Activated CD4-positive, alpha-beta T cell treated with anti-CD3 and anti-CD28 coated beads, Interleukin-2, amount 10 ng/mL, durations not matched to agents 24 days and 14 days (primary cell): ENCODE measurements at regions not wholly inside any gene's neighbourhood (a gene's known extent, or its start where the extent isn't known, plus 50 kb on each side); places are given as distances from the start of the nearest gene placed in this dataset.

Experiments
- DNase-seq: peaks from one replicate; pipeline ENCODE4 v3.0.0; 2022
- H3K27ac Mint-ChIP-seq: one replicate; pipeline ENCODE4 v1.8.0; 2022; ENCODE audit warnings: mild to moderate bottlenecking, mixed read lengths
- H3K27me3 Mint-ChIP-seq: one replicate; pipeline ENCODE4 v1.8.0; 2022; ENCODE audit warnings: mixed read lengths
- H3K36me3 Mint-ChIP-seq: one replicate; pipeline ENCODE4 v1.8.0; 2022; ENCODE audit warnings: low read depth, mild to moderate bottlenecking, mixed read lengths
- H3K4me1 Mint-ChIP-seq: one replicate; pipeline ENCODE4 v1.8.0; 2021; ENCODE audit warnings: mixed read lengths
- H3K4me3 Mint-ChIP-seq: one replicate; pipeline ENCODE4 v1.8.0; 2022; ENCODE audit warnings: mild to moderate bottlenecking, moderate library complexity, mixed read lengths
- H3K9me3 Mint-ChIP-seq: one replicate; pipeline ENCODE4 v1.8.0; 2021; ENCODE audit warnings: mixed read lengths
- intact Hi-C: fragments of 100-400 bp; cut with micrococcal nuclease; formaldehyde crosslinking; loops from one replicate; pipeline ENCODE4 v1.15.1; 2023

GRCh38 chr10:28842321-28842720, 165.0 kb downstream of the BAMBI start:
- Mint-ChIP-seq H3K4me3 (no peak overlapping the region), H3K9me3 (no peaks in the 10 kb centered on the region), H3K27ac (no peak overlapping the region), H3K36me3 (no peaks in the 10 kb centered on the region), H3K27me3 (no peaks in the 10 kb centered on the region), H3K4me1 (no peaks in the 10 kb centered on the region)
- intact Hi-C loops: no loop called here
- no peak for DNase-seq

GRCh38 chr10:28845009-28845682, 167.8 kb downstream of the BAMBI start:
- H3K27ac Mint-ChIP-seq: no peak overlapping the region
- no peaks in the 10 kb centered on the region for H3K27me3 Mint-ChIP-seq
- H3K9me3 Mint-ChIP-seq: no peaks in the 10 kb centered on the region
- intact Hi-C loops: no loop called here
- no peaks in the 10 kb centered on the region for H3K36me3 Mint-ChIP-seq
- no peaks in the 10 kb centered on the region for H3K4me1 Mint-ChIP-seq
- H3K4me3 Mint-ChIP-seq: no peak overlapping the region
- DNase-seq: no peak

- H3K27me3 Mint-ChIP-seq: no peaks in the 10 kb centered on the region
- no peak for DNase-seq
- no peaks in the 10 kb centered on the region for H3K4me1 Mint-ChIP-seq
- intact Hi-C loops: no loop called here
- no peak overlapping the region for H3K27ac Mint-ChIP-seq
- no peaks in the 10 kb centered on the region for H3K36me3 Mint-ChIP-seq
- H3K4me3 Mint-ChIP-seq: no peak overlapping the region
- H3K9me3 Mint-ChIP-seq: no peaks in the 10 kb centered on the region
These were observed 172.0 kb downstream of the BAMBI start for GRCh38 chr10:28849309-28849708.

- Mint-ChIP-seq H3K27me3 (no peaks in the 10 kb centered on the region), H3K4me3 (no peak overlapping the region), H3K4me1 (no peaks in the 10 kb centered on the region), H3K36me3 (no peaks in the 10 kb centered on the region), H3K27ac (no peak overlapping the region), H3K9me3 (no peaks in the 10 kb centered on the region)
- no peak for DNase-seq
- intact Hi-C loops: no loop called here
These were observed 172.5 kb downstream of the BAMBI start for GRCh38 chr10:28849821-28850220.

GRCh38 chr10:28850784-28851183, 173.5 kb downstream of the BAMBI start:
- Mint-ChIP-seq H3K4me3 (no peak overlapping the region), H3K27me3 (no peaks in the 10 kb centered on the region), H3K36me3 (no peaks in the 10 kb centered on the region), H3K9me3 (no peaks in the 10 kb centered on the region), H3K27ac (no peak overlapping the region), H3K4me1 (no peaks in the 10 kb centered on the region)
- DNase-seq: no peak
- intact Hi-C loops: no loop called here

GRCh38 chr10:28853195-28853594, 175.9 kb downstream of the BAMBI start:
- Mint-ChIP-seq H3K27me3 (no peaks in the 10 kb centered on the region), H3K36me3 (no peaks in the 10 kb centered on the region), H3K4me1 (no peaks in the 10 kb centered on the region), H3K9me3 (no peaks in the 10 kb centered on the region), H3K27ac (no peak overlapping the region), H3K4me3 (no peak overlapping the region)
- intact Hi-C loops: no loop called here
- no peak for DNase-seq

GRCh38 chr10:28857164-28857563, 179.8 kb downstream of the BAMBI start:
- no peak for DNase-seq
- Mint-ChIP-seq H3K27ac (no peak overlapping the region), H3K9me3 (peaks cover 5% of the 10 kb centered on the region), H3K36me3 (no peaks in the 10 kb centered on the region), H3K4me1 (no peaks in the 10 kb centered on the region), H3K4me3 (no peak overlapping the region), H3K27me3 (no peaks in the 10 kb centered on the region)
- intact Hi-C loops: no loop called here

GRCh38 chr10:28858646-28859045, 181.3 kb downstream of the BAMBI start:
- H3K27ac Mint-ChIP-seq: no peak overlapping the region
- no peak for DNase-seq
- intact Hi-C loops: no loop called here
- H3K36me3 Mint-ChIP-seq: no peaks in the 10 kb centered on the region
- no peaks in the 10 kb centered on the region for H3K27me3 Mint-ChIP-seq
- H3K4me1 Mint-ChIP-seq: no peaks in the 10 kb centered on the region
- H3K4me3 Mint-ChIP-seq: no peak overlapping the region
- peaks cover 5% of the 10 kb centered on the region for H3K9me3 Mint-ChIP-seq

GRCh38 chr10:28859791-28860190, 182.5 kb downstream of the BAMBI start:
- no peak for DNase-seq
- intact Hi-C loops: no loop called here
- no peak overlapping the region for H3K27ac Mint-ChIP-seq
- H3K9me3 Mint-ChIP-seq: peaks cover 5% of the 10 kb centered on the region
- H3K27me3 Mint-ChIP-seq: no peaks in the 10 kb centered on the region
- H3K4me3 Mint-ChIP-seq: no peak overlapping the region
- no peaks in the 10 kb centered on the region for H3K4me1 Mint-ChIP-seq
- H3K36me3 Mint-ChIP-seq: no peaks in the 10 kb centered on the region

- intact Hi-C loops: no loop called here
- H3K4me3 Mint-ChIP-seq: no peak overlapping the region
- H3K27ac Mint-ChIP-seq: no peak overlapping the region
- H3K9me3 Mint-ChIP-seq: peaks cover 5% of the 10 kb centered on the region
- H3K4me1 Mint-ChIP-seq: no peaks in the 10 kb centered on the region
- no peak for DNase-seq
- H3K36me3 Mint-ChIP-seq: no peaks in the 10 kb centered on the region
- no peaks in the 10 kb centered on the region for H3K27me3 Mint-ChIP-seq
These were observed 184.9 kb downstream of the BAMBI start for GRCh38 chr10:28862219-28862618.

GRCh38 chr10:28869606-28870201, 192.4 kb downstream of the BAMBI start:
- H3K27ac Mint-ChIP-seq: no peak overlapping the region
- no peak for DNase-seq
- no peaks in the 10 kb centered on the region for H3K36me3 Mint-ChIP-seq
- H3K4me1 Mint-ChIP-seq: no peaks in the 10 kb centered on the region
- H3K4me3 Mint-ChIP-seq: no peak overlapping the region
- H3K9me3 Mint-ChIP-seq: no peaks in the 10 kb centered on the region
- no peaks in the 10 kb centered on the region for H3K27me3 Mint-ChIP-seq
- intact Hi-C loops: no loop called here

GRCh38 chr10:28871665-28872064, 194.3 kb downstream of the BAMBI start:
- H3K4me3 Mint-ChIP-seq: no peak overlapping the region
- no peak overlapping the region for H3K27ac Mint-ChIP-seq
- H3K36me3 Mint-ChIP-seq: no peaks in the 10 kb centered on the region
- DNase-seq: no peak
- H3K4me1 Mint-ChIP-seq: no peaks in the 10 kb centered on the region
- intact Hi-C loops: no loop called here
- no peaks in the 10 kb centered on the region for H3K9me3 Mint-ChIP-seq
- peaks cover 2% of the 10 kb centered on the region for H3K27me3 Mint-ChIP-seq

- intact Hi-C loops: no loop called here
- H3K9me3 Mint-ChIP-seq: no peaks in the 10 kb centered on the region
- DNase-seq: no peak
- H3K27ac Mint-ChIP-seq: no peak overlapping the region
- H3K4me1 Mint-ChIP-seq: no peaks in the 10 kb centered on the region
- H3K27me3 Mint-ChIP-seq: peaks cover 2% of the 10 kb centered on the region
- no peaks in the 10 kb centered on the region for H3K36me3 Mint-ChIP-seq
- H3K4me3 Mint-ChIP-seq: no peak overlapping the region
These were observed 195.4 kb downstream of the BAMBI start for GRCh38 chr10:28872587-28873165.

- Mint-ChIP-seq H3K27ac (no peak overlapping the region), H3K27me3 (peaks cover 4% of the 10 kb centered on the region), H3K4me3 (no peak overlapping the region), H3K4me1 (no peaks in the 10 kb centered on the region), H3K9me3 (no peaks in the 10 kb centered on the region), H3K36me3 (no peaks in the 10 kb centered on the region)
- intact Hi-C loops: no loop called here
- no peak for DNase-seq
These were observed 196.2 kb downstream of the BAMBI start for GRCh38 chr10:28873540-28873939.

- Mint-ChIP-seq H3K4me3 (no peak overlapping the region), H3K9me3 (no peaks in the 10 kb centered on the region), H3K27me3 (peaks cover 4% of the 10 kb centered on the region), H3K36me3 (no peaks in the 10 kb centered on the region), H3K27ac (no peak overlapping the region), H3K4me1 (no peaks in the 10 kb centered on the region)
- intact Hi-C loops: no loop called here
- DNase-seq: no peak
These were observed 196.9 kb downstream of the BAMBI start for GRCh38 chr10:28874210-28874609.
